GM19035 (cell line): ENCODE measurements at regions not wholly inside any gene's neighbourhood (a gene's known extent, or its start where the extent isn't known, plus 50 kb on each side); places are given as distances from the start of the nearest gene placed in this dataset.

Experiments
- ATAC-seq: cut with Tn5 transposase; IDR thresholded peaks from one replicate; pipeline ENCODE4 v1.9.1; 2021; ENCODE audit not compliant: unreplicated experiment

DNA sequence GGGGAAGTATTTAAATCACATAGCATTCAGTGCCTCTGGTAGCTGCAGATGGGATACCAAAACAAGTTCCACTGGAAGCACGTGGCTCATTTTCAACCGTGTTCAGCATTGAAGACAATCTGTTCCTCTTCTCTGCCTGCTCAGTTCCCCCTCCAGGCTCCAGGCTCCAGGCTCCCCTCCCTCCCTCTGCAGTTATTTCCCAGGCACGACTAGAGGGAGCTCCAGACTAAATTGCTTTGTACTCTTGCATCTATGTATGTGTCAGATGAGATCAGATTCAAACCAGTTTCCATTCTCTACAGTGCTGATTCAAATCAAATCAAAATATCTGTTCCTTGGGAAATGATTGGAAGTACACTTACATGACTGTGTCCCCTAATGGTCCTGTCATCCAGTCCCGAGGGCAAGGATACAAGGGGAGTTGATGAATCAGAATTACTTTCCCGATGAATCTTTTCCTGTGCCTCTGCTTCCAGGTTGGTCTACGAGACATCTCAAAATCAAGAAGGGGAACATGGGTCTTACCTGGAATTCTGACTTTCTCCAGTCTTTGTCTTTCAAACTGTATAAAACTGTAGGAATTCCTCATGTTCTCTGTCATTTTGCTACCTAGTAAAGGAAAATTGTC lies 600.5 kb downstream of the EDEM1 start:
- no peak for ATAC-seq

DNA sequence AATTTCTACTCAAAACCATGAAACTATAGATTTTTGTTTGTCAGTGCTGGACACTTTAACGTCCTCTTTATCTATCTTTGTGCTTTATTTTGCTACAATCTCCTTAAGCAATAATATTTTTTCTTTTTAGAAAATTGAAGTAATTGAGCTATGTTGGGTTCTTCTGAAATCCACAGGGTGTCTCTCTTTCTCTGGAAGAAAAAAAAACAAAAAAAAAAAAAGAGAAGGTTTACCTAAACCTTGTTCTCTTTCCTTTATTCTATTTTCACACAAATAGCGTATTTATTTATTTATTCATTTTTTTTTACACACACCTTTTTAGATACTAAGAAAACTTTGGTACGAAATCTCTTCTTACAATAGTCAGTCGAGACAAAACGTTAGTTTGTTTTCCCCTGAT lies 601.0 kb downstream of the EDEM1 start:
- no peak for ATAC-seq

DNA sequence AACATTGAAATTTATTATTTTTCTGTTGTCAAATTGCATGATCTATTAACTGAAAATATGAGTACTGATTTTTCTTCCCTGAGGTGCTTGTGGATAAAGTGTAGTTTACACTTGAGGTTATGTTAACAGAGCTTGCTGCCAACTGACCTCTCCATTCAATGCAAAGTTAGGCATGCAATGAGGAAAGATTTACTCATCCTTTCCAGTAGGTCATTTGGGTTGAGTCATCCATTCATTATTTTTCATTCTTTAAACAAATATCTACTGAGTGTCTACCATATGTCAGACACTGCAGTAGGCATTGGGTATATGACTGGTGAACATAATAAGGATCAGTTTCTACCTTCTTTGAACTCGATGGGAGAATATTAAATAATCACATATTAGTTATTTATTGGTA lies 604.1 kb downstream of the EDEM1 start:
- ATAC-seq, result no peak

DNA sequence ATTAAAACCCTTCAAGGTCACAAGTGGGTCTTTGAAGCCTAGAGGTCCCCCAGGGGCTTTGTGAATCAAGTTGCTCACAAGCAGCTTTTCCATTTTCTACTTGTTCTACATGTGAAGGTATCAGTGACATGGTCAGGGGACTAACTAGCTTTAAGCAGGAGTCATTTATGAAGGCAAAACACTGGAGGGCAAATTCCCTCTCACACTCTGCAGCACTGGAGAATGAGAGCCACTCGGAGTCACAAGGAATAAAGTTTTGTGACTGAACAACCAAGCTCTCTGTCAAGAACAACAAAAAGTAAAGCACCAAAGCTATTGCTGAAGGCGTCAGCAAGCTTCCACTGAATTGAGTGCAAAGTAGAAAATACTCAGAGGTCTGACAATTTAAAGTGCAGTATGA lies 609.0 kb downstream of the EDEM1 start:
- ATAC-seq, result no peak

DNA sequence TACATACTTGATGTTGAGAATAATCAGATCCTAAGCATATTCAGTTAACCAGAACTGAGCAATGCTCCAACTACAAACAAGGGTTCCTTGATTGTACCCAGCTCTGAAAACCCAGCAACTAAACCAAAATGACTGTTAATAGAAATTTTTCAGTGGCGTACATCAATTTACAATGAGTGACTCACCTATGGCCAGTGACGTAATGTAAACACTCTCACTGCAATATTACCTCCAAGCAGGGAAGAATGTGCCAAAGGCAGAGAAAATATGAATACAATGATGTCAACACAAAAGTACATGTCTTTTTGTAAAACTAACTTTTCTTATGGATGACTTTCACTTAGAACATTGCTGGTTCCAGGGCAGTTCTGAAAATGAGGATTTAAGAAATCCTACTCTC lies 611.3 kb downstream of the EDEM1 start:
- no peak for ATAC-seq

DNA sequence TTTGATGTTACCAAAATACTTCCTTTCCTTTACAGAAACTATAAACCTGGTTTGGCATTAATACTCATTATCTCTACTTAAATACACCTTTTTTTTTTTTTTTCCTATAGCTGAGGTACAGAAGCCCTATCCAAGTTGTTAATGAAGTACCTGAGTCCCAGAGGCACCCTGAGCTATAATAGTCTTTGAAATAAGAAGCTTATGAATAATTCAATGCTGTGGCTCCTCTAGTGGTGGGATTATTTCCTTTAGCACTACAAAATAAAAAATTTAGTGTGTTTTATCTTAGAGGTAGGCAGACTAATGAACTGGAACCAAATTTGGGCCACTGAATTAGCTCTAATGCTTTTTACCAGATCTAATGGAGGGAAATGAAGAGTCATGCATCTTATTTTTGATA lies 611.9 kb downstream of the EDEM1 start:
- ATAC-seq, result no peak

DNA sequence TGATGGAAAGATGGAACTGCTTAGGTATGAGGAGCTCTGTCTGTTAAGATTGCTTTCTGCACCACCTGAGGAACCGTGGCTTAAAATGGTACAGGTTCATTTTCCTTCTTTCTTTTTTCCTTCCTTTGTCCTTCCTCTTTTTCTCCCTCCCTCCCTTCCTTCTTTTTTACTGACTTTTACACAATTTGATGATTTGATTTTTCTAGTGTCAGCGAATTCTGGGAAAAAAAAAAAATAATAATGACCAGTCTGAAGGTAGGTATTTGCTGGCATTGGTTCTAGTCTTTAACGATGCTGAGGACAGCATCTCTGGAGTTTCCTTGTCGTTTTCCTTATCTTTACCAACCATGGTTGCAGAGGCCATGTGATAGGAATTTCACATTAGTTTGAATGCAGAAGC lies 613.5 kb downstream of the EDEM1 start:
- ATAC-seq, result no peak

DNA sequence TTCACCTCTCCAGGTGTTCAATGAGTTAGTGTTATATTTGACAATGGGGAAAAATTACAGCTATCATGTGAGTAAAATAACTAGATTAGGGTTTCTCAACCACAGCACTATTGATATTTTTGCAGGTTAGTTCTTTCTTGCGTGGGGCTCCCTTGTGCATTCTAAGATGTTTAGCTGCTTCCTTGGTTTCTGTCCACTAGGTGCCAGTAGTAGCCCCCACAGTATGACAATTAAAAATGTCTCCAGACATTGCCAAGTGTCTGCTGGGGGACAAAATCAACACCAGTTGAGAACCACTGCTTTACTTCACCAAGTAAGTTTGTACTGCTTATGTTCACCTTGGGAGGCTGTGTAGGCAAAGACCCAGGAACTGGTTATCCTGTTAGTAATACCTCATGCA lies 618.7 kb downstream of the EDEM1 start:
- no peak for ATAC-seq

DNA sequence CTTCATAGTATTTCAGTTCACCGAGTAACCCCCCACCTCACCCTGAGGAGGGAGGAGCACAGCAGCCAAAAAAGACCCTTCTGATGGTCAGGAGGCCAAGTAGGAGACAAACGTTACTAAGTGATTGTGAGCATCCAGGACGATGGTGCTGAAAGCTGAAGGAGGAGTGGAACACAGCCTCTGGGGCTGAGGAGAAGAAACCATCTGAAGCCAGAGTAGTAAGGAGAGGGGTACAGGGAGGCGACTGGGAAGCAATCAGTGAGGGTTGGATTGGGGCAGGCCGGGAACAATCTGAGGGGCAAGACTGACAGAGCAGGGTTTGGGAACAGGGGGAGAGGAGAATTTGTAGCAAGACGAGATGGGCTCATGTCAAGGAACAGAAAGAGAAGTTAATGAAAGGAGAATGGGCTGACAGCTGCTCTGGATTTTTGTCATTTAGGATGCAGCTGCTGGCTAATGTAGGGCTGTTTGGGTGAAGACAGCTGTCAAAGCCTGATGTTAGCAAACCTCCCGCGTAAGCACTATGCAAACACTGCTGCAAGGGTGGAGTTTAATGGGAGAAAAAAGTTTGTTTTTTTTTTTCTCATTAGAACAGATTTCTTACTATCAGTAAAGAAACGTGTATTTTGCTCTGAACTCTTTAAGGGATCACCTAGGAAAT lies 622.2 kb downstream of the EDEM1 start:
- no peak for ATAC-seq

DNA sequence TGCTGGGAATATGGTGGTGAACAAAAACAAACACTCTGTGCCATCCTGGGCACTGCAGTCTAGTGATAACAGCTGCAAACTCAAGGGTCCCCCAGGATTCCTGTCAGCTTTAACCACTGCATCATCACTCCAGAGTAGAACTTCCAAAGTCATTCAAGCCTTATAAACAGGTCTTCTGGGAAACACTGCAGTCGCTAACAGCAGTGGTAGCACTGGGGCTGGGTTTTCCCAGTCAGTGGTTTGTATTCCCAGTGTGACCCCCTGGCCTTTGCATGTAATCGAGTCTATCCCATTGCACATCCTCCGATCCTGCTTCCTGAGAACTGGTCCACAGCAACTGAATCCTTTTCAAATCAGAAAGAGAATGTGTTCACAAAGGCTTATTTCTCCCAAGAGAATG lies 623.5 kb downstream of the EDEM1 start:
- no peak for ATAC-seq

DNA sequence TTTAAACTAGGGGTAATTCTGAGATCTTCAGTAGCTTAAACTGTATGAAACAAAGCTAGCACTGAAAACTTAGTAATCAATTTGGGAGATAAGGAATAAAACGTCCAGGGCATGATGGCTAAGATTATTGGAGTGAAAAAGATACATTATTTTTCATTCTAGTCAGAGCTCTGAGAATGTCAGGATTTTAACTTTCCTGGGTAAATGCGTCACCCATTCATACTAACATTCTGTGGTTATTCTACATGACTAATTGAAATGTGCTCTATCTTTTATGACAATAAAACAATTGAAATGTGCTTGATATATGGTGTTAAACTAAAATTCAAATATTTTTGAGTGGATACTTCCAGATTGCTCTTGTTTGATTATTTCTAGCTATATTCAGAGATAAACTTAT lies 626.0 kb downstream of the EDEM1 start:
- ATAC-seq, result no peak

DNA sequence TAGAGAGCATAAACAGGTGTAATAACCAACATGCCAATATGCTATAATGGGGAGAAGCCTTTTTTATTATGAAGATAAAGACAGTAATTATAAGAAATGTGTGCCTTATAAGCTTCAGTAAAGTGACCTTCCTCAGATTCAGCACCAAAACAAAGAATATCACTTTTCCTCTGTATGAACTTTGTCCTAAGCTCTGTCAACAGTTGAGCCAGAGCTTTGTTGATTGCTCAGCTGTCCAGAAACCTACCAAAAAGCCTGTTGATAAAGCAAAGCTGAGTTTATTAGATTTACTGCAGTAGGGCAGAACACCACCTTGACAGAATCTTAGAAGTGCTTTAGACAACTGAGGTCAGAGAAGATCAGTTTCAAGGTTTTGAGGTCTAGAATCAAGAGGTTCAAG lies 635.3 kb downstream of the EDEM1 start:
- no peak for ATAC-seq

DNA sequence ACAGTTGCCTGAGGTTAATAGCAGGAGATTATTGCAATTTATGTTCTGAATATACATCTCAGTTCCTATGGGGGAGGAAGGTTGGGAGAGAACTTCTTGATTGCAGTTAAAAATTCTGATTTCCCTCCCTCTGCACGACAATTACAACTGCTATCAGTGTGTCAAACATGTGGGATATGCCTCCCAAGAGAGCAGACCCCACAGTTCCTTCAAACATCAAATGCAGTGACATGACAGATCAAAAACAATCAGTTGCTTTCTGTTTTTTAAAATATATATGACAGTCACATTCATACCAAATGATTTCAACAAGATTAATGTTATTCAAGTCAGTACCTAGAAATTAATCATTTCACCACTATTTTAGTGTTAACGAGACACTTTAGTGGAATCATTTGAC lies 639.0 kb downstream of the EDEM1 start:
- no peak for ATAC-seq

DNA sequence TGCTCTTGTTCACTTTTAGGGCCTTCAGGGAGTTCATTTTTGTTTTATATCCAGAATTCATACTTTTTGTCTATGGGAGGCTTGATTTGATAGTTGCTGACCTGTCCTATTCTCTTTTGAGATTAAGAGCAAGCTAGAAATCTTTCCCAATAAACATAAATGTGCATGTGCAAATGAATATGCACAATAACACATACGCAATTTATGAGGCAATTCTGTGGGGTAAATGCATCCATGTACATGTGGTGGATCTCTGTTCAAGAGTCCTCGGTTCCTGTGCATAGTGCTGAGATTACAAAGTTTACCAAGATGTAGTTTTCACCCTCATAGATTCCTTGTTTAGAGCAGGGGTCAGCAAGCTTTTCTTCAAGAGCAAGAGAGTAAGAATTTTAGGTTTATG lies 640.7 kb downstream of the EDEM1 start:
- ATAC-seq, result no peak

DNA sequence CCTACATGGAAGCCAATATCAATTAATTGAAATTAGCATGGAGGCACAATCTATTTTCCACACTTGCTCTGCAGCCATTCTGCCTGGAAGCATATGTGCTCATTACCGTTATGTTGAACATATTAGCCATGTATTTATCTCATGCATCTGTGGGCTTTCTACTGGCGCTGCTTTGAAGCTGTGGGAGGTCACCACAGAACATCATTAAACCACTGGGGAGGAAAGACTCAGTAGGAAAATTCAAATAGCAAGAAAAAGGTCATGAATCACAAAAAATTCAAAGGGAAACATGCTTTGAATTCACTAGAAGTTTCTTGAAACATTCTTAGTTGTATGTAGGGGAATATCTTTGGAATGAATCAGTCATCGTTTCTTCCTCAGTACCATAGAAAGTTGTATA lies 652.5 kb downstream of the EDEM1 start:
- ATAC-seq, result no peak

DNA sequence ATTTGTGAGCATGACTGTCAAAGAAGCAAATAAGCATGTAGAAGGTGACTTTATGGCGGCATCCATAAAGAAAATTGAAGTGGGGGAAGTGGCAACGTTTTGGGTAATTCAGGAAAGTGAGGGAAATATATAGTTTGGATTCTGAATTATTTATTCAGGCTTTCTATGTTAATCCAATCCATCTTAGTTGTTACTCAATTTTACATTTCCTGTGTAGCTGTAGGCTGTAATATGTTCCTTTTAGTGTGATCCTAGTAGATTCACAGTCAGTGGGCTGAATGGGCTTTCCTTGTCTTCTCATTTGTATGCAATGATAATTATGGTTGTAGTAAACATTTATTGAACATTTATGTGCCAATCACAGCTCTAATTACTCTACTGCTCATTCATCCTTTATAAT lies 654.1 kb downstream of the EDEM1 start:
- no peak for ATAC-seq

DNA sequence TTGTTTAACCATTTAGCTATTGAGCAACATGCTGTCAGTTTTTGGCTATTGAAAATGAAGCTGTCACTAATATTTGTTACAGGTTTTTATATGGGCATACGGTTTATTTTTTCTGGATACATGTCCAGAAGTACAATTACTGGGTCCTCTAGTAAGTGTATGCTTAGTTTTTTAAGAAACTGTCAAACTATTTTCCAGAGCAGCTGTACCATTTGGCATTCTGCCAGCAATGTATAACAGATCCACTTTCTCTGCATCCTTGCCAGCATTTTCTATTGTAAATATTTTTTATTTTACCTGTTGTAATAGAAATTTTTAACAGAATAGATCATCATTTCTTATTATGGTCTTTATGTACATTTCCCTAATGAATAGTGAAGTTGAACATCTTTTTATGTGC lies 658.8 kb downstream of the EDEM1 start:
- no peak for ATAC-seq

DNA sequence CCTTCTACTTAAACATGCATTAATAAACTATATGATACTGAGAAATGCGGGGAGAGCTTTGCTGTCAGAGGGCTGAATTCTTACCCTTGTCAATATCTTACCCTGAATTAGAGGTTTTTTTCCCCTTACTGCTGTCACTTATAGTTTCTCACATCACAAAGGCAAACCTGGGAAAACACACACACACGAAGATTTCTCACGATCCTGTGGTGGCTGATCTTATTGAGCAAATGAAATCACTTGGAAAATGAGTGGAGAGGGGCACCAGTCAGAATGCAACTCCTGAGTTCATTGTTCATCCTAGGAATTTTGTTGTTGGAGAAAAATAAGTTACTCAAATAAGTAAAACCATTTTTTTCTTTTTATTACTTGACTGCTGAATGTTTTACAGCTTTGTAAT lies 673.6 kb downstream of the EDEM1 start:
- ATAC-seq, result no peak

DNA sequence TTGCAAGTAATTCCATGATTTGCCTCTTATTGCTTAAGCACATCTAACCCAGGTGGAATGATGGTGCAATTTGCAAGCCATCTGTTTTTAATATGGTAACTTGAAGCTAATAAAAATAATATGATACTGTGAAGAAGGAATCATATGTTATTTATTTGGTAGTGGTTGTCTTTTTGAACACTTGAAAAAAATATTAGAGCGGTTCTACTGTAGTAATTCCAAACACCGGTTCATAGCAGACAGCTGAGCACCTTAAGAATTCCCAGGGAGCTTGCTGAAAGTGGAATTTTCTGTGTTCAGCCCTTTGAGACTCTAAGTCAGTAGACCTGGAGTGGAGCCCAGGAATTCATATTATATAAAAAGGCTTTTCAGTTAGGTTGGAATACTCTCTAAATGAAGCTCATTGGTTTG lies 687.4 kb downstream of the EDEM1 start:
- ATAC-seq, result no peak

DNA sequence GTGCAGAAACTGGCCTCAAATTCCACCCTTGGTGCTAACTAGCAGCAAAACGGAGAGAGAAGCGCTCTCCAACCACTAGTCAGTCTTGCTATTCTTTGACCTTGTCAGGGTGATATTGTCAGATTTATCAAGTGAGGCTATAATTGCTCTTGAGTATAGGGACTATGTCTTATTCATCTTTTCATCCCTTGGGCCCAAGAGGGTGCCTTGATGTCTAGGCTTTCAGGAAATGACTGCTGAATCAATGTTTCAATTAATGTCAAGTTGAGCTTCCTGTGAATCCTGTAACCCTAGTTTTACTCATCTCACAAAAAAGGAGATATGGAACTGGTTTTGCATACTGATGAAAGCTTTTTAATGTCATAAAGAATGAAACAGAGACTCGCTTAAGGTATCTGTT lies 701.3 kb downstream of the EDEM1 start:
- no peak for ATAC-seq

DNA sequence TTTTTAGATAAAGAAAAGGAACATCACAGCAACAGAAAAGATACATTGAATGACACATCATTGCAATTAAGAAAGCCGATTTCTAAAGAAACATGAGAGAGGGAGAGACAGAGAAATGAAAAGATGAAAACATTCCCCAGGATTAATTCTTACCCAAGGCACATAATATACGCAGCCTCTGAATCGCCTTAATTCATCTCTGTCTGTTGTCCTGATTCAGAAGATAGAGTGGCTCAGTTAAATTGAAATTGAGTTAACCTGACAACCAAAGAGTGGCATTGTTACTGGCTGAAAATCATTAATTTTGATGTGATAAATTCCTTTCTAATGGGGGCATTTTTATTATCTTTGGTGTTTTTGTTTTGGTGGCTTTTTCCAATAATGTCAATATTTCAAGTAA lies 701.9 kb downstream of the EDEM1 start:
- ATAC-seq, result no peak

DNA sequence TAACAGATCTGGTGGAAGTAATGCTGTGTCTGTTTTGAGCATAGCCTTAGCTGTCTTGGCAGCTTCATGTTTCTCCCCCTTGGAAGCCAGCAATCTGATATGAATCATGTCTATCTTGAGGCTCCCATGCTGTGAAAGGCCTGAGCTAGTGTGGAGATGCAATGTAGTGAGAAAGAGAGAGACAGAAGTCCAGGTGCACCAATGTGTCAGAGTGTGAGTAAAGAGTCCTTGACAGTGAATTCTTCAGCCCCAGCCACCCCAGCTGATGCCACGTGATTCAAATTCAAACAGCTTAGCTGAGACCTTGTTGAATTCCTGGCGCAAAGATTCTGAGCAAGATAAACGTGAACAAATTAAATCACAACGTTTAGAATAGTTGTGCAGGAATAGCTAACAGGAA lies 704.2 kb downstream of the EDEM1 start:
- ATAC-seq, result no peak

DNA sequence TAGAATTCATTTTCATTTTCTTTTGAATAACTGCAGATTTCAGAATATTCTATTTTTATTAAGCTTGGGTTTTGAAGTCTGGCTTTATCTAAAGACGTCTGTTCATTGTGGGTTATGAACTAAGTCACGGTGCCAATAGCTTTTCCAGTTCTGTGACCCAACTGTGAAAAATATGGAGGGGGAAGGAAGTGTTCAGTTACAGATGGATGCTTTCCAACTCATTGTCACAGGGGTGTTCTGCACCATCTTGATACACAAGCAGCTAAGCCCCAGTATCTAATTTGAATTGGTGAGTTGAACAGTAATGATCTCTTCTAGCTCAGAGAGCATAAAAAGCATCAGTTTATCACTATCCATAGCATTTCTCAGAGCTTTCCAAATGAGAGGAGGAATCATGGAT lies 710.6 kb downstream of the EDEM1 start:
- no peak for ATAC-seq
